Fibroblast of mammary gland (primary cell): ENCODE measurements at regions not wholly inside any gene's neighbourhood (a gene's known extent, or its start where the extent isn't known, plus 50 kb on each side); places are given as distances from the start of the nearest gene placed in this dataset.

ENCODE experiments used
- DNase-seq: peaks from one replicate; pipeline ENCODE4 v3.0.0-alpha.2; 2010; ENCODE audit warnings: low read depth
- H3K4me3 ChIP-seq: 2 replicates; pipeline ENCODE4 v1.5.1; 2011; ENCODE audit warnings: low read depth, mild to moderate bottlenecking, low read length, moderate library complexity; ENCODE audit not compliant: control insufficient read depth
- CTCF ChIP-seq: conservative IDR thresholded peaks from 2 replicates; pipeline ENCODE4 v1.5.1; 2011; ENCODE audit warnings: low read depth, low read length, inconsistent platforms; ENCODE audit not compliant: control insufficient read depth, insufficient read depth

GRCh38 chr16:79336437-79337229, 263.9 kb downstream of the MAF start:
- no peak for TF ChIP-seq CTCF

GRCh38 chr16:79334127-79334526, 266.4 kb downstream of the MAF start:
- H3K4me3 ChIP-seq, result no peak overlapping the region
- TF ChIP-seq CTCF, result no peak
- DNase-seq, result no peak

More at GRCh38 chr16:79336437-79337229, 263.9 kb downstream of the MAF start:
- no peak overlapping the region for H3K4me3 ChIP-seq
- no peak for DNase-seq

GRCh38 chr16:79331066-79331465, 269.5 kb downstream of the MAF start:
- no peak overlapping the region for H3K4me3 ChIP-seq
- no peak for DNase-seq
- TF ChIP-seq CTCF, result no peak

GRCh38 chr16:79329967-79330366, 270.6 kb downstream of the MAF start:
- TF ChIP-seq CTCF, result no peak
- H3K4me3 ChIP-seq, result no peak overlapping the region
- DNase-seq, result no peak

GRCh38 chr16:79329166-79329521, 271.4 kb downstream of the MAF start:
- no peak for TF ChIP-seq CTCF
- DNase-seq, result no peak
- no peak overlapping the region for H3K4me3 ChIP-seq

- DNase-seq, result no peak
- no peak for TF ChIP-seq CTCF
- no peak overlapping the region for H3K4me3 ChIP-seq
Observed at GRCh38 chr16:79328402-79329165, 272.0 kb downstream of the MAF start.
